Gastroesophageal sphincter (tissue), 4 donors: ENCODE measurements at regions not wholly inside any gene's neighbourhood (a gene's known extent, or its start where the extent isn't known, plus 50 kb on each side); places are given as distances from the start of the nearest gene placed in this dataset.
"Not testable (repeated sequence)": the region's sequence is repeated elsewhere in the genome, so short reads cannot be mapped to it uniquely, and the experiment has no call there.

Experiments used
- ATAC-seq: fragments of 150-250 bp; one replicate; pipeline ENCODE4 v1.9.1; 2016; ENCODE audit warnings: mild to moderate bottlenecking, moderate library complexity
- H3K27ac ChIP-seq, 4 donors: fragments of 200-600 bp; sonication (generic) in 3 of 4; 1 replicate in 3 of 4; 2 replicates in 1 of 4; pipeline ENCODE4 v1.5.1; 2016 to 2019
- H3K27me3 ChIP-seq: fragments of 200-600 bp; sonication (generic); one replicate; pipeline ENCODE4 v1.5.1; 2019
- H3K36me3 ChIP-seq, 2 donors: fragments of 200-600 bp; sonication (generic); one replicate each; pipeline ENCODE4 v1.5.1; 2019; ENCODE audit warnings: control low read depth in 1 of 2
- H3K4me1 ChIP-seq, 3 donors: fragments of 200-600 bp; sonication (generic); 1 replicate in 2 of 3; 2 replicates in 1 of 3; pipeline ENCODE4 v1.5.1; 2016 to 2019; ENCODE audit warnings: control low read depth in 2 of 3
- H3K4me3 ChIP-seq, 2 donors: fragments of 200-600 bp; sonication (generic); one replicate each; pipeline ENCODE4 v1.5.1; 2019; ENCODE audit warnings: mild to moderate bottlenecking in 1 of 2, moderate library complexity in 1 of 2
- H3K9me3 ChIP-seq, 3 donors: fragments of 200-600 bp; sonication (generic); one replicate each; pipeline ENCODE4 v1.5.1; 2017 to 2019; ENCODE audit warnings: control low read depth in 2 of 3
- CTCF ChIP-seq, 4 experiments: fragments of 200-600 bp in 2 of 4; fragments of 450-650 bp in 2 of 4; sonication (generic) in 1 of 4; IDR thresholded peaks; one replicate each; pipeline ENCODE4 v1.5.1; 2017 to 2019; ENCODE audit warnings: antibody characterized with exemption in 4 of 4, mild to moderate bottlenecking in 2 of 4, moderate library complexity in 2 of 4
- EP300 ChIP-seq: sonication (generic); formaldehyde crosslinking; IDR thresholded peaks from one replicate; pipeline ENCODE4 v1.6.1; 2017; ENCODE audit warnings: antibody characterized with exemption, mild to moderate bottlenecking
- POLR2A ChIP-seq, 2 donors: fragments of 450-650 bp; IDR thresholded peaks; one replicate each; pipeline ENCODE4 v1.6.1; 2017; ENCODE audit warnings: antibody characterized with exemption in 2 of 2, mild to moderate bottlenecking in 2 of 2, moderate library complexity in 1 of 2
- POLR2AphosphoS5 ChIP-seq: sonication (generic); formaldehyde crosslinking; IDR thresholded peaks from one replicate; pipeline ENCODE4 v1.6.1; 2017; ENCODE audit warnings: antibody characterized with exemption
- WGBS, 2 donors: methylation state at CpG; one replicate each; pipeline ENCODE4 v1.1.5; 2018; ENCODE audit warnings: low coverage in 1 of 2; 5-methylcytosine and 5-hydroxymethylcytosine counted together

DNA sequence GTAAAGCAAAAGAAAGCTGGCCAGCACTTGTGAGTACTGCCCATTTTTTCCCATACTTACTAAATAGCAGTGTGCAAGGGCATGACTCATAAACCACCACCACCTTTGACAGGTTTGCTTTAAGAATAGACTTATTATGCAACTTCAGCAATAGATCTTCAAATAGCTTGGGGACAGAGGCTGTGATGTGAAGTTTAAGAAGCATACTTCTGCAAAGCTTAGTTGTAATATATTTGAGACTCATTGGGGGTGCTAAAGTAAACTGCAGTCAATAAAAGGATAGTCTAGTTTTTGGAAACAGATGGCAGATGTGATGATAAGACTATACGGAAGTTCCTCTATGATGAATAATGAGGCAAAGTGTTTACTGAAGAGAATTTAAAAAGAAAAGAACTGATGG, 210.0 kb downstream of the PLA2G4A start:
- no peak for ATAC-seq

DNA sequence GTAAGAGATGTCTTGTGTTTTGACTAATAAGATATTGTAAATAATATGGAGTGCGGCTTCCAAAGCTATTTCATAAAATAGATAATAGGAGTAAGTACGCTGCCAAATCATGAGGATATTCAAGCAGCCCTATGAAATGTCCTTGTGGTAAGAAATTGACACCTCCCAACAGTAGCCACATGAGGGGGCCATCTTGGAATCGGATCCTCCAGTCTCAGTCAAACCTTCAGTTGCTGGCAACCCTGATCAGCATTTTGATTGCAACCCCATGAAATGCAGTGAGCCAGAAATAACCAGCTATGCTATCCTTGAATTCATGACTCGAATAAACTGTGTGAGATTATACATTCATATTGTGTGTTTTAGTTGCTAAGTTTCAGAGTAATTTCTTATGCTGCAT, 212.4 kb downstream of the PLA2G4A start:
- no peak for ATAC-seq
- WGBS, 2 donors, result 82 to 95% methylated on average over 3 to 4 of the region's 4 CpGs

More for the DNA sequence above, 210.0 kb downstream of the PLA2G4A start:
- Histone ChIP-seq H3K4me3 (no peak overlapping the region), H3K9me3 (no peaks in the 10 kb centered on the region), H3K4me1 (no peaks in the 10 kb centered on the region), H3K27me3 (no peaks in the 10 kb centered on the region), H3K36me3 (no peaks in the 10 kb centered on the region), H3K27ac (no peak overlapping the region)
- WGBS, 2 donors, result 25 to 35% methylated on average over 1 of the region's 1 CpG
- TF ChIP-seq CTCF (IDR thresholded peaks at IDR 0.05) (no peak), EP300 (no peak), POLR2A (IDR thresholded peaks at IDR 0.05) (no peak), POLR2AphosphoS5 (no peak)

GRCh38 chr1:187042538-187042937, 213.8 kb downstream of the PLA2G4A start:
- 76 to 100% methylated on average over 1 of the region's 1 CpG for WGBS, 2 donors
- Histone ChIP-seq H3K9me3 (no peaks in the 10 kb centered on the region), H3K27ac (no peak overlapping the region), H3K4me3 (no peak overlapping the region), H3K4me1 (no peaks in the 10 kb centered on the region), H3K36me3 (no peaks in the 10 kb centered on the region), H3K27me3 (no peaks in the 10 kb centered on the region)
- no peak for ATAC-seq
- TF ChIP-seq EP300 (no peak), POLR2AphosphoS5 (no peak), POLR2A (IDR thresholded peaks at IDR 0.05) (no peak), CTCF (IDR thresholded peaks at IDR 0.05) (no peak)

More for the DNA sequence above, 212.4 kb downstream of the PLA2G4A start:
- H3K4me1 ChIP-seq, result no peaks in the 10 kb centered on the region
- TF ChIP-seq POLR2AphosphoS5, result no peak
- no peak for TF ChIP-seq EP300
- TF ChIP-seq CTCF (IDR thresholded peaks at IDR 0.05), result no peak
- no peak for TF ChIP-seq POLR2A (IDR thresholded peaks at IDR 0.05)
- H3K27ac ChIP-seq, result no peak overlapping the region
- no peaks in the 10 kb centered on the region for H3K27me3 ChIP-seq
- H3K9me3 ChIP-seq, result no peaks in the 10 kb centered on the region
- H3K4me3 ChIP-seq, result no peak overlapping the region
- H3K36me3 ChIP-seq, result no peaks in the 10 kb centered on the region

DNA sequence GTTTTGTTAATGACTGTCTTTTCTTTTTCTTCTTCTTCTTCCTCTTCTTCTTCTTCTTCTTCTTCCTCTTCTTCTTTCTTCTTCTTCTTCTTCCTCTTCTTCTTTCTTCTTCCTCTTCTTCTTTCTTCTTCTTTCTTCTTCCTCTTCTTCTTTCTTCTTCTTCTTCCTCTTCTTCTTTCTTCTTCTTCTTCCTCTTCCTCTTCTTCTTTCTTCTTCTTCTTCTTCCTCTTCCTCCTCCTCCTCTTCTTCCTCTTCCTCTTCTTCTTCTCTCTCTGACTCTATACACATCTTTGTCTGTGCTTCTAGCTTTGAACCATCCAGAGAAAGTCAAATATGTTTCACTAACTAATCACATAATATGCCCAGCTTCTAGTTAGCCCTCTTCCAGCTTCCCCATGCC, 214.7 kb downstream of the PLA2G4A start:
- H3K9me3 ChIP-seq, H3K27me3 ChIP-seq, H3K27ac ChIP-seq, H3K4me3 ChIP-seq, H3K4me1 ChIP-seq, H3K36me3 ChIP-seq, ATAC-seq: not testable (repeated sequence)

DNA sequence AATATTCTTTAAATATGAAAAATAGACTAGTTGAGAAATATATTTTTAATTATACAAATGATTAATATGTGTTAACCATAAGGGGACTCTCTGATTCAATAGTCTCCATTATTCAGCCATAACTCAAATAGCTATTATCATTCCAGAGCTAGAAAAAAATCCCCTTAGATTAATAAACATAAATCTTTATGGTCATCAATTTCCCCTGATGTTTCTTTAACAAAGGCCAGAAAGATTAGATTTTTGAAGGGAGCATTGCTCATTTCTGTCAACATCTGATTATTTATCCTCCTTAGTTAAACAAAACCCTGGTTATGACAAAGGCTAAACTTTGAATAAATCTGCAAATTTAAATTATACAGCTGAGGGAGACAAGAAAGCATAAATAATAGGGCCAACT, 215.7 kb downstream of the PLA2G4A start:
- no peak for TF ChIP-seq CTCF (IDR thresholded peaks at IDR 0.05)
- TF ChIP-seq POLR2A (IDR thresholded peaks at IDR 0.05), result no peak
- no peak for TF ChIP-seq POLR2AphosphoS5
- TF ChIP-seq EP300, result no peak

DNA sequence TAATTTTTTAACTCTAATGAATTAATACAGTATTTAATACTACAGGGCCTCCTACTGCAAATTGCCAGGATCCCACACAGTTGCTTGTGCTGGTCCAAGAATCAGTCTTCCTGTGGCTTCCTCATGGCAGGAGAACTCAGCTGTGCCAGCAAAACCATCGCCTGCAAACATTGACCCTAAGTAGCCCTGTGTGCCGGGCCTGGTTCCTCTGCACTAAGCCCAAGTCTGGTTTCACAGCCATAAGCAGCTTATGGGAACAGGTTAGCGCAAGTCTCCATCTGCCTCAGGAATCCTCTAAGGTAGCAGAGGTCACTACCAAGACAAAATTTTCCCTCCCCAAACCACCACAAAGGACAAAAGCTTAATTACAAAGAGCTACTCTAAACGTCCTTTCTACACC, 216.6 kb downstream of the PLA2G4A start:
- Histone ChIP-seq H3K9me3 (no peaks in the 10 kb centered on the region), H3K27ac (no peak overlapping the region), H3K36me3 (no peaks in the 10 kb centered on the region), H3K4me3 (no peak overlapping the region), H3K4me1 (no peaks in the 10 kb centered on the region), H3K27me3 (no peaks in the 10 kb centered on the region)
- no peak for TF ChIP-seq EP300
- no peak for TF ChIP-seq CTCF (IDR thresholded peaks at IDR 0.05)
- TF ChIP-seq POLR2A (IDR thresholded peaks at IDR 0.05), result no peak
- no peak for TF ChIP-seq POLR2AphosphoS5
- WGBS, 2 donors, result 82% methylated on average over 4 of the region's 4 CpGs; no CpG with 5 or more reads in 1 of the 2 donors
- no peak for ATAC-seq

More for the DNA sequence above, 215.7 kb downstream of the PLA2G4A start:
- no peak overlapping the region for H3K27ac ChIP-seq
- H3K36me3 ChIP-seq, result no peaks in the 10 kb centered on the region
- H3K9me3 ChIP-seq, result no peaks in the 10 kb centered on the region
- ATAC-seq, result no peak
- no peak overlapping the region for H3K4me3 ChIP-seq
- H3K27me3 ChIP-seq, result no peaks in the 10 kb centered on the region
- H3K4me1 ChIP-seq, result no peaks in the 10 kb centered on the region
